BJ (cell line): ENCODE measurements at regions not wholly inside any gene's neighbourhood (a gene's known extent, or its start where the extent isn't known, plus 50 kb on each side); places are given as distances from the start of the nearest gene placed in this dataset.

Experiments used
- CTCF ChIA-PET: fragments of 350-600 bp; formaldehyde crosslinking; extraction: SDS; loops from one replicate; lab custom pipeline; 2021; ENCODE audit warnings: antibody characterized with exemption, inconsistent platforms; lab: Yijun Ruan, JAX
- POLR2A ChIA-PET: fragments of 300-600 bp; sonication (Branson Sonifier 250); formaldehyde crosslinking; extraction: SDS; loops from one replicate; lab custom pipeline; 2021; ENCODE audit warnings: antibody characterized with exemption; lab: Charles Lee
- DNase-seq: peaks from one replicate; pipeline ENCODE4 v3.0.0-alpha.2; 2011; ENCODE audit warnings: low read depth
- H3K27me3 ChIP-seq: 2 replicates; pipeline ENCODE4 v1.6.0; 2011; ENCODE audit warnings: low read length; ENCODE audit not compliant: control insufficient read depth, insufficient read depth
- H3K36me3 ChIP-seq: 2 replicates; pipeline ENCODE4 v1.5.1; 2011; ENCODE audit warnings: low read length; ENCODE audit not compliant: control insufficient read depth, insufficient read depth
- H3K4me3 ChIP-seq: 2 replicates; pipeline ENCODE4 v1.5.1; 2011; ENCODE audit warnings: low read depth, mild to moderate bottlenecking, control low read depth, low read length
- TF ChIP-seq, protein P1 (sequence below): IDR thresholded peaks from 2 replicates; pipeline ENCODE4 v1.5.1; 2011; ENCODE audit warnings: low read depth, mild to moderate bottlenecking, control low read depth, inconsistent platforms, low read length, moderate library complexity; ENCODE audit not compliant: insufficient read depth

- CTCF ChIA-PET, result no interaction called here
- POLR2A ChIA-PET, result no interaction called here
- no peak for DNase-seq
Measured at GRCh38 chr4:138540056-138540800, 298.1 kb upstream of the SLC7A11 start.

GRCh38 chr4:138538743-138539142 lies 296.6 kb upstream of the SLC7A11 start:
- POLR2A ChIA-PET, result no interaction called here
- no peak overlapping the region for H3K4me3 ChIP-seq
- TF ChIP-seq, protein P1, sequence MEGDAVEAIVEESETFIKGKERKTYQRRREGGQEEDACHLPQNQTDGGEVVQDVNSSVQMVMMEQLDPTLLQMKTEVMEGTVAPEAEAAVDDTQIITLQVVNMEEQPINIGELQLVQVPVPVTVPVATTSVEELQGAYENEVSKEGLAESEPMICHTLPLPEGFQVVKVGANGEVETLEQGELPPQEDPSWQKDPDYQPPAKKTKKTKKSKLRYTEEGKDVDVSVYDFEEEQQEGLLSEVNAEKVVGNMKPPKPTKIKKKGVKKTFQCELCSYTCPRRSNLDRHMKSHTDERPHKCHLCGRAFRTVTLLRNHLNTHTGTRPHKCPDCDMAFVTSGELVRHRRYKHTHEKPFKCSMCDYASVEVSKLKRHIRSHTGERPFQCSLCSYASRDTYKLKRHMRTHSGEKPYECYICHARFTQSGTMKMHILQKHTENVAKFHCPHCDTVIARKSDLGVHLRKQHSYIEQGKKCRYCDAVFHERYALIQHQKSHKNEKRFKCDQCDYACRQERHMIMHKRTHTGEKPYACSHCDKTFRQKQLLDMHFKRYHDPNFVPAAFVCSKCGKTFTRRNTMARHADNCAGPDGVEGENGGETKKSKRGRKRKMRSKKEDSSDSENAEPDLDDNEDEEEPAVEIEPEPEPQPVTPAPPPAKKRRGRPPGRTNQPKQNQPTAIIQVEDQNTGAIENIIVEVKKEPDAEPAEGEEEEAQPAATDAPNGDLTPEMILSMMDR, result no peak
- H3K36me3 ChIP-seq, result no peaks in the 10 kb centered on the region
- H3K27me3 ChIP-seq, result no peaks in the 10 kb centered on the region
- no peak for DNase-seq
- CTCF ChIA-PET, result interaction anchor here (1.0 kb wide), 1 partner anchor 16 kb away, joined by 3 read pairs; no protein-coding TSS in a partner anchor

More at GRCh38 chr4:138540056-138540800, 298.1 kb upstream of the SLC7A11 start:
- Histone ChIP-seq H3K27me3 (no peaks in the 10 kb centered on the region), H3K4me3 (no peak overlapping the region), H3K36me3 (no peaks in the 10 kb centered on the region)
- TF ChIP-seq, protein P1, result no peak

GRCh38 chr4:138537731-138538490 lies 295.8 kb upstream of the SLC7A11 start:
- Histone ChIP-seq H3K27me3 (no peaks in the 10 kb centered on the region), H3K4me3 (no peak overlapping the region), H3K36me3 (no peaks in the 10 kb centered on the region)
- DNase-seq, result no peak
- TF ChIP-seq, protein P1, result no peak
- ChIA-PET CTCF (interaction anchor here (1.0 kb wide), 1 partner anchor 15 kb away, joined by 3 read pairs; no protein-coding TSS in a partner anchor), POLR2A (no interaction called here)

DNA sequence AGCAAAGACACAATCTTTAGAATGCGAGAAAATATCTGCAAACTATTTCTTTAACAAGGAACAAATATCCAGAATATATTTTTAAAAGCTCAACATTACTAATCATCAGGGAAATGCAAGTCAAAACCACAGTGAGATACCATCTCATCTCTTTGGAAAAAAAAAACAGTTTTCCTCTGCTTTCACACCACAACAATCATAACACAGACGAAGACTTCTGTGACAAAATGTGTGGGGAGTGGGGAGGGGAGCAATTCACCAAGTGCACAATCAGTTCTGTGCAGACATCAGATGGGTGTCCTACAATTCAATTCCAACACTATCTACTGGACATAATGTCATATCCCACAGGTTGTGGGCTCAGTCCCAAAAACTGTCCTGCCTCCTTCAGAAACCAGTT lies 293.2 kb upstream of the SLC7A11 start:
- Histone ChIP-seq H3K27me3 (no peaks in the 10 kb centered on the region), H3K4me3 (no peak overlapping the region), H3K36me3 (no peaks in the 10 kb centered on the region)
- CTCF ChIA-PET, result no interaction called here
- DNase-seq, result no peak
- TF ChIP-seq, protein P1, result no peak
- POLR2A ChIA-PET, result interaction anchor here (0.7 kb wide), 1 partner anchor 665 kb away, joined by 5 read pairs; no protein-coding TSS in a partner anchor

- CTCF ChIA-PET, result interaction anchor here (0.7 to 2.4 kb wide), 12 partner anchors 9 to 702 kb away, joined by 3 to 8 read pairs (median 4); no protein-coding TSS in a partner anchor
- H3K36me3 ChIP-seq, result no peaks in the 10 kb centered on the region
- POLR2A ChIA-PET, result no interaction called here
- TF ChIP-seq, protein P1, result peak; percentile 56
- no peak for DNase-seq
- no peak overlapping the region for H3K4me3 ChIP-seq
- no peaks in the 10 kb centered on the region for H3K27me3 ChIP-seq
Measured at GRCh38 chr4:138522366-138522765, 280.2 kb upstream of the SLC7A11 start.
